Keratinocyte (primary cell): ENCODE measurements at regions not wholly inside any gene's neighbourhood (a gene's known extent, or its start where the extent isn't known, plus 50 kb on each side); places are given as distances from the start of the nearest gene placed in this dataset.

ENCODE experiments used
- DNase-seq: peaks from one replicate; pipeline ENCODE4 v3.0.0-alpha.2; 2011; ENCODE audit warnings: low read depth, missing footprints, low spot score
- FAIRE-seq: peaks from 2 replicates; lab custom pipeline; 2011; peaks lifted over from hg19 to GRCh38; lab: Jason Lieb, UNC
- H2AFZ ChIP-seq: 2 replicates; pipeline ENCODE4 v1.6.0; 2012; ENCODE audit warnings: low read length, control low read depth, inconsistent platforms; ENCODE audit not compliant: control insufficient read depth
- H3K27ac ChIP-seq: 2 replicates; pipeline ENCODE4 v1.5.1; 2011; ENCODE audit warnings: low read length; ENCODE audit not compliant: control insufficient read depth, insufficient read depth
- H3K27me3 ChIP-seq: 3 replicates; pipeline ENCODE4 v1.6.0; 2011; ENCODE audit warnings: low read length; ENCODE audit not compliant: control insufficient read depth, insufficient read depth; ENCODE audit errors: extremely low read depth
- H3K36me3 ChIP-seq, 2 experiments: 2 replicates in 1 of 2; 3 replicates in 1 of 2; pipeline ENCODE4 v1.5.1; 2011; ENCODE audit warnings: low read length in 2 of 2, mild to moderate bottlenecking in 1 of 2; ENCODE audit not compliant: control insufficient read depth in 2 of 2, insufficient read depth in 2 of 2; ENCODE audit errors: extremely low read depth in 1 of 2
- H3K4me1 ChIP-seq: 3 replicates; pipeline ENCODE4 v1.5.1; 2011; ENCODE audit warnings: low read length; ENCODE audit not compliant: control insufficient read depth, insufficient read depth; ENCODE audit errors: extremely low read depth
- H3K4me2 ChIP-seq: 3 replicates; pipeline ENCODE4 v1.6.0; 2011; ENCODE audit warnings: low read depth, low read length; ENCODE audit not compliant: control insufficient read depth, insufficient read depth; ENCODE audit errors: extremely low read depth
- H3K4me3 ChIP-seq, 3 experiments: fragments of 200-600 bp in 1 of 3; sonication (generic) in 1 of 3; 2 replicates in 2 of 3; 3 replicates in 1 of 3; pipeline ENCODE4 v1.5.1; 2011 to 2016; ENCODE audit warnings: low read length in 3 of 3, mild to moderate bottlenecking in 3 of 3, control low read depth in 2 of 3, inconsistent platforms in 1 of 3, low read depth in 1 of 3, mixed read lengths in 1 of 3, mixed run types in 1 of 3, moderate library complexity in 1 of 3; ENCODE audit not compliant: control insufficient read depth in 2 of 3, insufficient read depth in 2 of 3; ENCODE audit errors: extremely low read depth in 1 of 3
- H3K79me2 ChIP-seq: 2 replicates; pipeline ENCODE4 v1.6.0; 2012; ENCODE audit warnings: low read length; ENCODE audit not compliant: control insufficient read depth, insufficient read depth
- H3K9ac ChIP-seq: 3 replicates; pipeline ENCODE4 v1.6.0; 2011; ENCODE audit warnings: low read length; ENCODE audit not compliant: control insufficient read depth, insufficient read depth; ENCODE audit errors: extremely low read depth
- H3K9me1 ChIP-seq: 3 replicates; pipeline ENCODE4 v1.6.0; 2011; ENCODE audit warnings: low read length; ENCODE audit not compliant: control insufficient read depth, insufficient read depth; ENCODE audit errors: extremely low read depth
- H3K9me3 ChIP-seq: 2 replicates; pipeline ENCODE4 v1.5.1; 2012; ENCODE audit warnings: low read depth, low read length; ENCODE audit not compliant: control insufficient read depth
- H4K20me1 ChIP-seq: 3 replicates; pipeline ENCODE4 v1.6.0; 2011; ENCODE audit warnings: low read length; ENCODE audit not compliant: control insufficient read depth, insufficient read depth; ENCODE audit errors: extremely low read depth
- EZH2 ChIP-seq: IDR thresholded peaks from one replicate; pipeline ENCODE4 v1.6.1; 2012; ENCODE audit warnings: inconsistent platforms, mild to moderate bottlenecking, low read length, moderate library complexity
- dilution Hi-C: fragments of 300-500 bp; cut with MboI; formaldehyde crosslinking; loops from one replicate; pipeline ENCODE4 v1.7.0; 2020; ENCODE audit warnings: low sequenced_read_pairs; ENCODE audit not compliant: extremely low pct_ligation_motif_present
- TF ChIP-seq, protein P1 (sequence below), 3 experiments: IDR thresholded peaks in 1 of 3; conservative IDR thresholded peaks in 1 of 3; optimal IDR thresholded peaks in 1 of 3; 2 replicates in 2 of 3; 3 replicates in 1 of 3; pipeline versions ENCODE3 to v1.5.1; 2011; ENCODE audit warnings: low read length in 3 of 3, mild to moderate bottlenecking in 3 of 3, moderate library complexity in 2 of 3, control low read depth in 1 of 3, inconsistent platforms in 1 of 3; ENCODE audit not compliant: insufficient read depth in 2 of 3; ENCODE audit errors: extremely low read depth in 1 of 3

- dilution Hi-C loops = no loop called here
- H3K79me2 ChIP-seq = no peaks in the 10 kb centered on the region
Observed at GRCh38 chr5:103456476-103456875, 106.1 kb downstream of the NUDT12 start.

DNA sequence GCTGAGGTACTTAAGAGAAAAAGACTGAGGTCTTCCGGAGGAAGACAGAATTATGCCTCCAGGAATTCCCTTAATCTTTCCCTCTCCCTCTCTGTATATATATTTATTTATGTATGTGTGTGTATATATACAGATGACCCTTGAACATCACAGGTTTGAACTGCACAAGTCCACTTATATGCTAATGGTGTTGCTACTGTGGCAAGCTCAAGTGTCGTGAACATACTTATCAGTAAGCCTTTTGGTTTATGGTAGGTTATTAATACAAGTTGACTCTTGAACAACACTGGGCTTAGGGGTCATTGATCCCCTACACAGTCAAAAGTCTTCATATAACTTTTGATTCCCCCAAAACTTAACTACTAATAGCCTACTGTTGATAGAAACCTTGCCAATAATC lies 106.8 kb downstream of the NUDT12 start:
- Histone ChIP-seq H3K27ac (no peak overlapping the region), H3K9me3 (no peaks in the 10 kb centered on the region), H4K20me1 (no peaks in the 10 kb centered on the region), H3K36me3 (no peaks in the 10 kb centered on the region), H3K9ac (no peak overlapping the region), H2AFZ (no peak overlapping the region), H3K4me3 (no peak overlapping the region), H3K4me1 (peaks cover 3% of the 10 kb centered on the region), H3K4me2 (no peak overlapping the region), H3K9me1 (no peaks in the 10 kb centered on the region), H3K27me3 (no peaks in the 10 kb centered on the region), H3K79me2 (no peaks in the 10 kb centered on the region)
- no peak for FAIRE-seq
- TF ChIP-seq, protein P1, sequence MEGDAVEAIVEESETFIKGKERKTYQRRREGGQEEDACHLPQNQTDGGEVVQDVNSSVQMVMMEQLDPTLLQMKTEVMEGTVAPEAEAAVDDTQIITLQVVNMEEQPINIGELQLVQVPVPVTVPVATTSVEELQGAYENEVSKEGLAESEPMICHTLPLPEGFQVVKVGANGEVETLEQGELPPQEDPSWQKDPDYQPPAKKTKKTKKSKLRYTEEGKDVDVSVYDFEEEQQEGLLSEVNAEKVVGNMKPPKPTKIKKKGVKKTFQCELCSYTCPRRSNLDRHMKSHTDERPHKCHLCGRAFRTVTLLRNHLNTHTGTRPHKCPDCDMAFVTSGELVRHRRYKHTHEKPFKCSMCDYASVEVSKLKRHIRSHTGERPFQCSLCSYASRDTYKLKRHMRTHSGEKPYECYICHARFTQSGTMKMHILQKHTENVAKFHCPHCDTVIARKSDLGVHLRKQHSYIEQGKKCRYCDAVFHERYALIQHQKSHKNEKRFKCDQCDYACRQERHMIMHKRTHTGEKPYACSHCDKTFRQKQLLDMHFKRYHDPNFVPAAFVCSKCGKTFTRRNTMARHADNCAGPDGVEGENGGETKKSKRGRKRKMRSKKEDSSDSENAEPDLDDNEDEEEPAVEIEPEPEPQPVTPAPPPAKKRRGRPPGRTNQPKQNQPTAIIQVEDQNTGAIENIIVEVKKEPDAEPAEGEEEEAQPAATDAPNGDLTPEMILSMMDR (optimal IDR thresholded peaks at IDR 0.05 in 1 of 3, IDR thresholded peaks at IDR 0.05 in 1 of 3, conservative IDR thresholded peaks at IDR 0.05 in 1 of 3; ENCODE audit: extremely low read depth in 1 of 3, insufficient read depth in 2 of 3, low read length in 3 of 3) = no peak
- TF ChIP-seq EZH2 = no peak
- dilution Hi-C loops = no loop called here
- no peak for DNase-seq

More at GRCh38 chr5:103456476-103456875, 106.1 kb downstream of the NUDT12 start:
- H3K9me1 ChIP-seq = no peaks in the 10 kb centered on the region
- H4K20me1 ChIP-seq = no peaks in the 10 kb centered on the region
- FAIRE-seq (no peak), DNase-seq (no peak)
- H3K9me3 ChIP-seq = no peaks in the 10 kb centered on the region
- H3K4me2 ChIP-seq = no peak overlapping the region
- no peaks in the 10 kb centered on the region for H3K4me1 ChIP-seq
- no peaks in the 10 kb centered on the region for H3K27me3 ChIP-seq
- no peak for TF ChIP-seq EZH2
- TF ChIP-seq, protein P1 (optimal IDR thresholded peaks at IDR 0.05 in 1 of 3, IDR thresholded peaks at IDR 0.05 in 1 of 3, conservative IDR thresholded peaks at IDR 0.05 in 1 of 3; ENCODE audit: extremely low read depth in 1 of 3, insufficient read depth in 2 of 3, low read length in 3 of 3) = no peak
- H3K4me3 ChIP-seq = no peak overlapping the region
- no peak overlapping the region for H3K27ac ChIP-seq
- H2AFZ ChIP-seq = no peak overlapping the region
- no peak overlapping the region for H3K9ac ChIP-seq
- H3K36me3 ChIP-seq = no peaks in the 10 kb centered on the region
